ENCODE measurements at regions not wholly inside any gene's neighbourhood (a gene's known extent, or its start where the extent isn't known, plus 50 kb on each side); places are given as distances from the start of the nearest gene placed in this dataset.
"Not testable (repeated sequence)": the region's sequence is repeated elsewhere in the genome, so short reads cannot be mapped to it uniquely, and the experiment has no call there.

- DNase-seq (ENCODE audit: low spot score): no peak
Observed at GRCh38 chr3:5750874-5751640, 563.5 kb downstream of the EDEM1 start.

- DNase-seq (ENCODE audit: low spot score): no peak
Observed at GRCh38 chr3:5754602-5755001, 567.1 kb downstream of the EDEM1 start.

GRCh38 chr3:5756443-5756842, 568.9 kb downstream of the EDEM1 start:
- DNase-seq (ENCODE audit: low spot score): no peak

- no peak for DNase-seq (ENCODE audit: low spot score)
Observed at GRCh38 chr3:5757213-5757804, 569.8 kb downstream of the EDEM1 start.

GRCh38 chr3:5758699-5759098, 571.2 kb downstream of the EDEM1 start:
- no peak for DNase-seq (ENCODE audit: low spot score)

GRCh38 chr3:5762506-5762905, 575.0 kb downstream of the EDEM1 start:
- no peak for DNase-seq (ENCODE audit: low spot score)

- no peak for DNase-seq (ENCODE audit: low spot score)
Observed at GRCh38 chr3:5766848-5767247, 579.3 kb downstream of the EDEM1 start.

GRCh38 chr3:5767304-5767703, 579.8 kb downstream of the EDEM1 start:
- DNase-seq (ENCODE audit: low spot score): no peak

- no peak for DNase-seq (ENCODE audit: low spot score)
Observed at GRCh38 chr3:5768281-5768945, 580.9 kb downstream of the EDEM1 start.

- DNase-seq (ENCODE audit: low spot score): no peak
Observed at GRCh38 chr3:5769825-5770224, 582.3 kb downstream of the EDEM1 start.

- no peak for DNase-seq (ENCODE audit: low spot score)
Observed at GRCh38 chr3:5774337-5774736, 586.8 kb downstream of the EDEM1 start.

- DNase-seq (ENCODE audit: low spot score): not testable (repeated sequence)
Observed at GRCh38 chr3:5775100-5775499, 587.6 kb downstream of the EDEM1 start.

GRCh38 chr3:5784690-5785089, 597.2 kb downstream of the EDEM1 start:
- DNase-seq (ENCODE audit: low spot score): no peak

- no peak for DNase-seq (ENCODE audit: low spot score)
Observed at GRCh38 chr3:5787861-5788488, 600.5 kb downstream of the EDEM1 start.

GRCh38 chr3:5788496-5788895, 601.0 kb downstream of the EDEM1 start:
- no peak for DNase-seq (ENCODE audit: low spot score)

- DNase-seq (ENCODE audit: low spot score): no peak
Observed at GRCh38 chr3:5791558-5791957, 604.1 kb downstream of the EDEM1 start.

GRCh38 chr3:5796541-5796940, 609.0 kb downstream of the EDEM1 start:
- no peak for DNase-seq (ENCODE audit: low spot score)

- no peak for DNase-seq (ENCODE audit: low spot score)
Observed at GRCh38 chr3:5798809-5799208, 611.3 kb downstream of the EDEM1 start.

- no peak for DNase-seq (ENCODE audit: low spot score)
Observed at GRCh38 chr3:5799398-5799797, 611.9 kb downstream of the EDEM1 start.

GRCh38 chr3:5800965-5801364, 613.5 kb downstream of the EDEM1 start:
- DNase-seq (ENCODE audit: low spot score): no peak

- DNase-seq (ENCODE audit: low spot score): no peak
Observed at GRCh38 chr3:5806192-5806591, 618.7 kb downstream of the EDEM1 start.

GRCh38 chr3:5809586-5810246, 622.2 kb downstream of the EDEM1 start:
- DNase-seq (ENCODE audit: low spot score): peak; percentile 60
